ENCODE measurements at regions not wholly inside any gene's neighbourhood (a gene's known extent, or its start where the extent isn't known, plus 50 kb on each side); places are given as distances from the start of the nearest gene placed in this dataset.

DNA sequence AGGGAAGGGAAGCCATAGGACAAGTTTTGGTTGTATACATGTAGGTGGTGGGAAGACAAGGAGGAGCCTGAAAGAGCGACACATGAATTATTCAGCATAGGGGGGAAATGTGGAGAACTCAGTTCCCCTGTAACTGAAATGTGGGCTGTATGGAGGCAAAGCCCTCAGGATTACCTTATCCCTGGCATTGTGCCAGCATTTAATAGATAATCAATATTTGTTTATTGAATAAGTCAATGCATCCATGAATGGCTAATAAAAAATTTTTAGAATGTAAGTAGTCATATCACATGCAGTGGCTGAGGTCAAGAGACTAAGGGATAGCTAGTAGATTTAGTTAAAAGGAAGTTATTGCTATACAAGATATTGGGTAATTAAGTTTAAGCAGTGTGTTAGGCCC, 232.4 kb downstream of the SNAPC1 start:
- no peak for TF ChIP-seq TAF1 (IDR thresholded peaks at IDR 0.05; ENCODE audit: low read depth, low read length)
- no peak for TF ChIP-seq POLR2A (IDR thresholded peaks at IDR 0.05; ENCODE audit: low read depth, low read length)

Measured in GM12891 (cell line).